Keratinocyte (primary cell): ENCODE measurements at regions not wholly inside any gene's neighbourhood (a gene's known extent, or its start where the extent isn't known, plus 50 kb on each side); places are given as distances from the start of the nearest gene placed in this dataset.

Experiments
- DNase-seq: peaks from one replicate; pipeline ENCODE4 v3.0.0-alpha.2; 2011; ENCODE audit warnings: low read depth, missing footprints, low spot score
- FAIRE-seq: peaks from 2 replicates; lab custom pipeline; 2011; peaks lifted over from hg19 to GRCh38; lab: Jason Lieb, UNC
- H2AFZ ChIP-seq: 2 replicates; pipeline ENCODE4 v1.6.0; 2012; ENCODE audit warnings: low read length, control low read depth, inconsistent platforms; ENCODE audit not compliant: control insufficient read depth
- H3K27ac ChIP-seq: 2 replicates; pipeline ENCODE4 v1.5.1; 2011; ENCODE audit warnings: low read length; ENCODE audit not compliant: control insufficient read depth, insufficient read depth
- H3K27me3 ChIP-seq: 3 replicates; pipeline ENCODE4 v1.6.0; 2011; ENCODE audit warnings: low read length; ENCODE audit not compliant: control insufficient read depth, insufficient read depth; ENCODE audit errors: extremely low read depth
- H3K36me3 ChIP-seq, 2 experiments: 2 replicates in 1 of 2; 3 replicates in 1 of 2; pipeline ENCODE4 v1.5.1; 2011; ENCODE audit warnings: low read length in 2 of 2, mild to moderate bottlenecking in 1 of 2; ENCODE audit not compliant: control insufficient read depth in 2 of 2, insufficient read depth in 2 of 2; ENCODE audit errors: extremely low read depth in 1 of 2
- H3K4me1 ChIP-seq: 3 replicates; pipeline ENCODE4 v1.5.1; 2011; ENCODE audit warnings: low read length; ENCODE audit not compliant: control insufficient read depth, insufficient read depth; ENCODE audit errors: extremely low read depth
- H3K4me2 ChIP-seq: 3 replicates; pipeline ENCODE4 v1.6.0; 2011; ENCODE audit warnings: low read depth, low read length; ENCODE audit not compliant: control insufficient read depth, insufficient read depth; ENCODE audit errors: extremely low read depth
- H3K4me3 ChIP-seq, 3 experiments: fragments of 200-600 bp in 1 of 3; sonication (generic) in 1 of 3; 2 replicates in 2 of 3; 3 replicates in 1 of 3; pipeline ENCODE4 v1.5.1; 2011 to 2016; ENCODE audit warnings: low read length in 3 of 3, mild to moderate bottlenecking in 3 of 3, control low read depth in 2 of 3, inconsistent platforms in 1 of 3, low read depth in 1 of 3, mixed read lengths in 1 of 3, mixed run types in 1 of 3, moderate library complexity in 1 of 3; ENCODE audit not compliant: control insufficient read depth in 2 of 3, insufficient read depth in 2 of 3; ENCODE audit errors: extremely low read depth in 1 of 3
- H3K79me2 ChIP-seq: 2 replicates; pipeline ENCODE4 v1.6.0; 2012; ENCODE audit warnings: low read length; ENCODE audit not compliant: control insufficient read depth, insufficient read depth
- H3K9ac ChIP-seq: 3 replicates; pipeline ENCODE4 v1.6.0; 2011; ENCODE audit warnings: low read length; ENCODE audit not compliant: control insufficient read depth, insufficient read depth; ENCODE audit errors: extremely low read depth
- H3K9me1 ChIP-seq: 3 replicates; pipeline ENCODE4 v1.6.0; 2011; ENCODE audit warnings: low read length; ENCODE audit not compliant: control insufficient read depth, insufficient read depth; ENCODE audit errors: extremely low read depth
- H3K9me3 ChIP-seq: 2 replicates; pipeline ENCODE4 v1.5.1; 2012; ENCODE audit warnings: low read depth, low read length; ENCODE audit not compliant: control insufficient read depth
- H4K20me1 ChIP-seq: 3 replicates; pipeline ENCODE4 v1.6.0; 2011; ENCODE audit warnings: low read length; ENCODE audit not compliant: control insufficient read depth, insufficient read depth; ENCODE audit errors: extremely low read depth
- EZH2 ChIP-seq: IDR thresholded peaks from one replicate; pipeline ENCODE4 v1.6.1; 2012; ENCODE audit warnings: inconsistent platforms, mild to moderate bottlenecking, low read length, moderate library complexity
- dilution Hi-C: fragments of 300-500 bp; cut with MboI; formaldehyde crosslinking; loops from one replicate; pipeline ENCODE4 v1.7.0; 2020; ENCODE audit warnings: low sequenced_read_pairs; ENCODE audit not compliant: extremely low pct_ligation_motif_present
- TF ChIP-seq, protein P1 (sequence below), 3 experiments: IDR thresholded peaks in 1 of 3; conservative IDR thresholded peaks in 1 of 3; optimal IDR thresholded peaks in 1 of 3; 2 replicates in 2 of 3; 3 replicates in 1 of 3; pipeline versions ENCODE3 to v1.5.1; 2011; ENCODE audit warnings: low read length in 3 of 3, mild to moderate bottlenecking in 3 of 3, moderate library complexity in 2 of 3, control low read depth in 1 of 3, inconsistent platforms in 1 of 3; ENCODE audit not compliant: insufficient read depth in 2 of 3; ENCODE audit errors: extremely low read depth in 1 of 3

DNA sequence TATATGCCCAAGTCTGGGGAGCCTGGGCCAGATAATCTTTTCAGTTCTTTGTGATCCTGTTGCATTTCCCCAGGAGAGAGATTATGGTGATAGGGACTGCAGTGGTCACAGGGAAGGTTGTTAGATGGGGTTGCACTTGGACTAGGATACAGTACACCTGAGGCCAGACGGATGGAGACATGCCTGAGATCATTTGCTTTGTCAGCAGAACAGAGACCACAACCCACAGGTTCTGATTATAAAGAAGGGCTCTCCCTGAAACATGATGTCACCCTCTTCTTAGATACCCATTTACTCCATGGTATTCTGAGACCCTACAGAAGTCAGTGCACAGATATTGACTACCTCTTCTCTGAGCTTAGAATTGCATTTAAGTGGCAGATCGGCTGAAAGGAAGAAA is 200.9 kb upstream of the IGF1 start:
- FAIRE-seq (no peak), DNase-seq (no peak)
- Histone ChIP-seq H4K20me1 (no peaks in the 10 kb centered on the region), H3K27me3 (no peaks in the 10 kb centered on the region), H3K27ac (no peak overlapping the region), H2AFZ (no peak overlapping the region), H3K9me1 (no peaks in the 10 kb centered on the region), H3K36me3 (no peaks in the 10 kb centered on the region), H3K9ac (no peak overlapping the region), H3K79me2 (no peaks in the 10 kb centered on the region), H3K9me3 (no peaks in the 10 kb centered on the region), H3K4me3 (no peak overlapping the region), H3K4me2 (no peak overlapping the region), H3K4me1 (no peaks in the 10 kb centered on the region)
- dilution Hi-C loops, result no loop called here
- TF ChIP-seq, protein P1, sequence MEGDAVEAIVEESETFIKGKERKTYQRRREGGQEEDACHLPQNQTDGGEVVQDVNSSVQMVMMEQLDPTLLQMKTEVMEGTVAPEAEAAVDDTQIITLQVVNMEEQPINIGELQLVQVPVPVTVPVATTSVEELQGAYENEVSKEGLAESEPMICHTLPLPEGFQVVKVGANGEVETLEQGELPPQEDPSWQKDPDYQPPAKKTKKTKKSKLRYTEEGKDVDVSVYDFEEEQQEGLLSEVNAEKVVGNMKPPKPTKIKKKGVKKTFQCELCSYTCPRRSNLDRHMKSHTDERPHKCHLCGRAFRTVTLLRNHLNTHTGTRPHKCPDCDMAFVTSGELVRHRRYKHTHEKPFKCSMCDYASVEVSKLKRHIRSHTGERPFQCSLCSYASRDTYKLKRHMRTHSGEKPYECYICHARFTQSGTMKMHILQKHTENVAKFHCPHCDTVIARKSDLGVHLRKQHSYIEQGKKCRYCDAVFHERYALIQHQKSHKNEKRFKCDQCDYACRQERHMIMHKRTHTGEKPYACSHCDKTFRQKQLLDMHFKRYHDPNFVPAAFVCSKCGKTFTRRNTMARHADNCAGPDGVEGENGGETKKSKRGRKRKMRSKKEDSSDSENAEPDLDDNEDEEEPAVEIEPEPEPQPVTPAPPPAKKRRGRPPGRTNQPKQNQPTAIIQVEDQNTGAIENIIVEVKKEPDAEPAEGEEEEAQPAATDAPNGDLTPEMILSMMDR (optimal IDR thresholded peaks at IDR 0.05 in 1 of 3, IDR thresholded peaks at IDR 0.05 in 1 of 3, conservative IDR thresholded peaks at IDR 0.05 in 1 of 3; ENCODE audit: extremely low read depth in 1 of 3, insufficient read depth in 2 of 3, low read length in 3 of 3), result no peak
- no peak for TF ChIP-seq EZH2

DNA sequence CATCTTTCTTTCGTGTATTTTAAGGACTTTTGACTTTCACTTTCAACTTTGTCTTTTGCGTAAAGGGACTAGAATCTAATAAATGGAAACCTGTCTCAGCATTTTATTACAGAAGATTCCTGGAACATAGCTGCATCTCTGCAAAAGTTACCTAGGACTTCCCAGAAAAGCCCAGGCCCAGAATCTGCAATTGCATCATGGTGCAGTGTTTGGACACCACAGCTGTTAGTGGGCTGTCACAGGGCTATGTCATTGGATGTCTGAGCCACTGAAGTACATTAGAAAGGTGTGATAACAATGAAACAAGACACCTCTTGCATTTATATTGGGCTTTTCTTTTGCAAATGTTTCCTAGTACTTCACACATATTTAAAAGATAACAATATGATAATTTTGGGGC is 199.9 kb upstream of the IGF1 start:
- no peak for FAIRE-seq
- dilution Hi-C loops, result no loop called here
- no peaks in the 10 kb centered on the region for H3K9me1 ChIP-seq

More for the DNA sequence above, 199.9 kb upstream of the IGF1 start:
- Histone ChIP-seq H2AFZ (no peak overlapping the region), H3K27me3 (no peaks in the 10 kb centered on the region), H3K4me1 (no peaks in the 10 kb centered on the region), H3K4me3 (no peak overlapping the region), H3K36me3 (no peaks in the 10 kb centered on the region), H4K20me1 (no peaks in the 10 kb centered on the region), H3K9ac (no peak overlapping the region), H3K9me3 (no peaks in the 10 kb centered on the region), H3K4me2 (no peak overlapping the region), H3K27ac (no peak overlapping the region), H3K79me2 (no peaks in the 10 kb centered on the region)
- DNase-seq, result no peak
- TF ChIP-seq EZH2, result no peak
- TF ChIP-seq, protein P1 (optimal IDR thresholded peaks at IDR 0.05 in 1 of 3, IDR thresholded peaks at IDR 0.05 in 1 of 3, conservative IDR thresholded peaks at IDR 0.05 in 1 of 3; ENCODE audit: extremely low read depth in 1 of 3, insufficient read depth in 2 of 3, low read length in 3 of 3), result no peak
